Tibial nerve (tissue), 3 donors: ENCODE measurements at regions not wholly inside any gene's neighbourhood (a gene's known extent, or its start where the extent isn't known, plus 50 kb on each side); places are given as distances from the start of the nearest gene placed in this dataset.

Source experiments
- CTCF ChIP-seq, 5 experiments: fragments of 200-600 bp in 3 of 5; fragments of 450-650 bp in 2 of 5; sonication (generic) in 3 of 5; IDR thresholded peaks; one replicate each; pipeline ENCODE4 v1.5.1; 2016 to 2019; ENCODE audit warnings: antibody characterized with exemption in 5 of 5, mild to moderate bottlenecking in 3 of 5, moderate library complexity in 2 of 5
- POLR2A ChIP-seq, 2 donors: fragments of 450-650 bp; IDR thresholded peaks; one replicate each; pipeline ENCODE4 v1.6.1; 2017; ENCODE audit warnings: antibody characterized with exemption in 2 of 2, mild to moderate bottlenecking in 2 of 2, moderate library complexity in 2 of 2

GRCh38 chr5:61966997-61967396, 339.0 kb upstream of the KIF2A start:
- TF ChIP-seq CTCF (IDR thresholded peaks at IDR 0.05) (no peak), POLR2A (IDR thresholded peaks at IDR 0.05) (no peak)
